GM12874 (cell line): ENCODE measurements at regions not wholly inside any gene's neighbourhood (a gene's known extent, or its start where the extent isn't known, plus 50 kb on each side); places are given as distances from the start of the nearest gene placed in this dataset.

Experiments used
- CTCF ChIP-seq: IDR thresholded peaks from 2 replicates; pipeline ENCODE4 v1.5.1; 2011; ENCODE audit warnings: low read depth, mild to moderate bottlenecking, control low read depth, low read length, moderate library complexity; ENCODE audit not compliant: insufficient read depth

DNA sequence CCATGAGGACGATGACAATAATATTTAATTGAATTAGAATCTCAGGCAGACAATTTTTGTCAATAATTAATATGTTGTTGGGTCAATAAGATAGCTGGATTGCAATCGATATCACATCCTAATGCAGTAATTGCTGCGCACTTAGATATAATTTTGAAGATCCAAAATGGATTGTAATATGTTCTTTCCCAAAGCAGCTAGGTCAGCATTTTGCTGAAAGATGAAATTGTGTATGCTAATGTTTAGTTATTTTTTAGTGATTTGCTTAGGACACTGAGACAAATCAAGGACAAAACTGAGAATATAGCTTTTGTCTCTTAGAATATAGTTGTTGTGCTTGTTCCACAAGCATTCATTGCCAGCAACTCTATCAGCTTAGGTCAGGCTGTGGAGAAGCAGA, 389.9 kb downstream of the MTRR start:
- no peak for TF ChIP-seq CTCF

GRCh38 chr5:8270246-8270645, 401.3 kb downstream of the MTRR start:
- no peak for TF ChIP-seq CTCF

- no peak for TF ChIP-seq CTCF
Measured at GRCh38 chr5:8280711-8281363, 411.9 kb downstream of the MTRR start.

DNA sequence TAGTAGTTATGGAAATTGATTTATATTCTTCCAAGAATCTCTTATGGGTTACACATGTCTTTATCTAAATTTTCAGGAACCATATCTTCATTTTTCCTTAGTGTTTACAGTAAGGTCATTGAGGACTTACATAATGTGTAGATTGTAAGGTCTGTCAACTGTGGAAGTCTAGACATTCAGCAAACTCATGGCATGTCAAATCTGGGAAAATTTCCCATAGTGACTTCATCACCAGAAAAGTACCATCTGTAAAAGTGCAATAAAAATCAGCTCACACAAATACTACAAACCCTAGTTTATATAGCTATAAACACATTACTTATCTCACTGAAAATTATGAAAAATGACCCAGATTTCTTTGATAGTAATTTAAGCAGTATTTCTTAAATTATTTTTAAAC, 419.4 kb downstream of the MTRR start:
- TF ChIP-seq CTCF, result no peak

GRCh38 chr5:8288897-8289516, 420.1 kb downstream of the MTRR start:
- TF ChIP-seq CTCF, result no peak

GRCh38 chr5:8289779-8290178, 420.8 kb downstream of the MTRR start:
- TF ChIP-seq CTCF, result no peak

DNA sequence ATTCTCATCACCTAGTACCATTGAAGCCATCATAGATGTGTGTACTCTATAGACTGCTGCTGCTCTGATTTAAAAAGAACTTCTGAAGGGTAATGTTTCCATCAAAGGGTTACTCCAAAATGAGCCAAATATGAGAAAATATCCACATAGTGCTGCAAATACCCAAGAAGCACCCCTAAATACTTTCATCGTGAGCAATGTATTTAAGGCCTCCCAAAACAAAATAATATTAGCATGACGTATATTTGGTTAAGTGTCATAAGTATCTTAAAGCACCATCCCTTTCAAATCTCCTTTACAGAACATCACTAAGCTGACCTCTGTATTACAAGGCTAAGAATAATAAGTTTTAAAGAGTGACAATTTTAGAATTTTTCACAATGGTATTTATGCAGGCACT, 421.8 kb downstream of the MTRR start:
- TF ChIP-seq CTCF, result no peak

DNA sequence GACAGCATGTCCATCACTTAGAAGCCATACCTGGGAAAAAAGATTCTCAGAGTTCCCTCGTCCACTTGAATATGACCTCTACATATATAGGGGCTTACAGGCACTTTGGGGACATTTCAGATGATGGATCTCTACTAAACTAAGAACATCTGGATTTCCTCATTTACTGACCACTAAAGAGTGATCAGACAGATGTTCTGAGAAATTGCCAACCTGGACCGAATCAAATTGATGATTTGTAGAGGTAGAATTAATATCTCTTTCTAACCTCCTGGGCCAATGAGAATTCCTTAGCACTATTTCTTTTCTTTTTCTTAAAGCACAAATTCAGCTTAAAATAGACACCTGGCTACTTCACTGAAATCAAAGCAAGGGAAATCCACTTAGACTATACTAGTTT, 422.7 kb downstream of the MTRR start:
- TF ChIP-seq CTCF, result no peak
